Sigmoid colon (tissue), 4 donors: ENCODE measurements at regions not wholly inside any gene's neighbourhood (a gene's known extent, or its start where the extent isn't known, plus 50 kb on each side); places are given as distances from the start of the nearest gene placed in this dataset.

Experiments
- EP300 ChIP-seq, 4 donors: sonication (generic); formaldehyde crosslinking; IDR thresholded peaks; one replicate each; pipeline ENCODE4 v1.6.1; 2017; ENCODE audit warnings: antibody characterized with exemption in 4 of 4
- POLR2A ChIP-seq, 2 donors: fragments of 450-650 bp; IDR thresholded peaks; one replicate each; pipeline ENCODE4 v1.6.1; 2016; ENCODE audit warnings: antibody characterized with exemption in 2 of 2, mild to moderate bottlenecking in 2 of 2, moderate library complexity in 2 of 2
- TF ChIP-seq, protein P1 (sequence below), 4 experiments: fragments of 450-650 bp in 3 of 4; fragments of 200-600 bp in 1 of 4; IDR thresholded peaks; one replicate each; pipeline ENCODE4 v1.5.1; 2016 to 2019; ENCODE audit warnings: antibody characterized with exemption in 4 of 4, mild to moderate bottlenecking in 3 of 4, moderate library complexity in 2 of 4

DNA sequence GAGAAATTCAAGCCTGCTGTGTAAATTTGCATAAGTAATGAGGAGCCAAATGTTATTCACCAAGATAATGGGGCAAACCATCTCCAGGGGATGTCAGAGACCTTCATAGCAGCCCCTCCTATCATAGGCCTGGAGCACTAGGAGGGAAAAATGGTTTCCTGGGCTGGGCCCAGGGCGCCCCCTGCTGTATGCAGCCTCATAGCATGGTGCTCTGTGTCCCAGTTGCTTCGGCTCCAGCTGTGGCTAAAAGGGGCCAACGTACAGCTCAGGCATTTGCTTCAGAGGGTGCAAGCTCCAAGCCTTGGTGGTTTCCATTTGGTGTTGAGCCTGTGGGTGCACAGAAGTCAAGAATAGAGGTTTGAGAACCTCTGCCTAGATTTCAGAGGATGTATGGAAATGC is 859.3 kb downstream of the RPA4 start:
- TF ChIP-seq, protein P1, sequence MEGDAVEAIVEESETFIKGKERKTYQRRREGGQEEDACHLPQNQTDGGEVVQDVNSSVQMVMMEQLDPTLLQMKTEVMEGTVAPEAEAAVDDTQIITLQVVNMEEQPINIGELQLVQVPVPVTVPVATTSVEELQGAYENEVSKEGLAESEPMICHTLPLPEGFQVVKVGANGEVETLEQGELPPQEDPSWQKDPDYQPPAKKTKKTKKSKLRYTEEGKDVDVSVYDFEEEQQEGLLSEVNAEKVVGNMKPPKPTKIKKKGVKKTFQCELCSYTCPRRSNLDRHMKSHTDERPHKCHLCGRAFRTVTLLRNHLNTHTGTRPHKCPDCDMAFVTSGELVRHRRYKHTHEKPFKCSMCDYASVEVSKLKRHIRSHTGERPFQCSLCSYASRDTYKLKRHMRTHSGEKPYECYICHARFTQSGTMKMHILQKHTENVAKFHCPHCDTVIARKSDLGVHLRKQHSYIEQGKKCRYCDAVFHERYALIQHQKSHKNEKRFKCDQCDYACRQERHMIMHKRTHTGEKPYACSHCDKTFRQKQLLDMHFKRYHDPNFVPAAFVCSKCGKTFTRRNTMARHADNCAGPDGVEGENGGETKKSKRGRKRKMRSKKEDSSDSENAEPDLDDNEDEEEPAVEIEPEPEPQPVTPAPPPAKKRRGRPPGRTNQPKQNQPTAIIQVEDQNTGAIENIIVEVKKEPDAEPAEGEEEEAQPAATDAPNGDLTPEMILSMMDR (IDR thresholded peaks at IDR 0.05): no peak
- TF ChIP-seq EP300 (IDR thresholded peaks at IDR 0.05): no peak
- TF ChIP-seq POLR2A (IDR thresholded peaks at IDR 0.05): no peak
